Fibroblast of pulmonary artery (primary cell): ENCODE measurements at regions not wholly inside any gene's neighbourhood (a gene's known extent, or its start where the extent isn't known, plus 50 kb on each side); places are given as distances from the start of the nearest gene placed in this dataset.
"Not testable (repeated sequence)": the region's sequence is repeated elsewhere in the genome, so short reads cannot be mapped to it uniquely, and the experiment has no call there.

Experiments
- DNase-seq: peaks from one replicate; pipeline ENCODE4 v3.0.0-alpha.2; 2010; ENCODE audit warnings: low read depth
- H3K4me3 ChIP-seq: replicated peaks from 2 replicates; pipeline ENCODE4 v1.5.1; 2011; ENCODE audit warnings: low read depth, mild to moderate bottlenecking, control low read depth, low read length, moderate library complexity
- CTCF ChIP-seq: IDR thresholded peaks from 2 replicates; pipeline ENCODE4 v1.5.1; 2011; ENCODE audit warnings: mild to moderate bottlenecking, control low read depth, low read length, inconsistent platforms; ENCODE audit errors: missing control alignments

GRCh38 chr3:166837535-166837934, 542.6 kb downstream of the ZBBX start:
- H3K4me3 ChIP-seq: no peak overlapping the region
- no peak for TF ChIP-seq CTCF
- no peak for DNase-seq

GRCh38 chr3:166836836-166837235, 543.3 kb downstream of the ZBBX start:
- H3K4me3 ChIP-seq: no peak overlapping the region
- no peak for TF ChIP-seq CTCF
- DNase-seq: no peak

GRCh38 chr3:166829896-166830295, 550.2 kb downstream of the ZBBX start:
- TF ChIP-seq CTCF: no peak
- no peak overlapping the region for H3K4me3 ChIP-seq

GRCh38 chr3:166818464-166818863, 561.6 kb downstream of the ZBBX start:
- no peak for TF ChIP-seq CTCF
- no peak overlapping the region for H3K4me3 ChIP-seq

More at GRCh38 chr3:166829896-166830295, 550.2 kb downstream of the ZBBX start:
- DNase-seq: no peak

GRCh38 chr3:166817269-166817668, 562.8 kb downstream of the ZBBX start:
- DNase-seq, H3K4me3 ChIP-seq: not testable (repeated sequence)

More at GRCh38 chr3:166818464-166818863, 561.6 kb downstream of the ZBBX start:
- no peak for DNase-seq

- DNase-seq: no peak
- no peak overlapping the region for H3K4me3 ChIP-seq
- TF ChIP-seq CTCF: no peak
These were observed 569.2 kb downstream of the ZBBX start for GRCh38 chr3:166810741-166811445.

- no peak for DNase-seq
- TF ChIP-seq CTCF: no peak
- no peak overlapping the region for H3K4me3 ChIP-seq
These were observed 570.6 kb downstream of the ZBBX start for GRCh38 chr3:166809520-166809919.
